Sigmoid colon (tissue), 4 donors: ENCODE measurements at regions not wholly inside any gene's neighbourhood (a gene's known extent, or its start where the extent isn't known, plus 50 kb on each side); places are given as distances from the start of the nearest gene placed in this dataset.

Source experiments
- EP300 ChIP-seq, 4 donors: sonication (generic); formaldehyde crosslinking; IDR thresholded peaks; one replicate each; pipeline ENCODE4 v1.6.1; 2017; ENCODE audit warnings: antibody characterized with exemption in 4 of 4
- POLR2A ChIP-seq, 2 donors: fragments of 450-650 bp; IDR thresholded peaks; one replicate each; pipeline ENCODE4 v1.6.1; 2016; ENCODE audit warnings: antibody characterized with exemption in 2 of 2, mild to moderate bottlenecking in 2 of 2, moderate library complexity in 2 of 2
- POLR2AphosphoS5 ChIP-seq, 4 donors: sonication (generic); formaldehyde crosslinking; IDR thresholded peaks; one replicate each; pipeline ENCODE4 v1.6.1; 2017; ENCODE audit warnings: antibody characterized with exemption in 4 of 4
- TF ChIP-seq, protein P1 (sequence below), 4 experiments: fragments of 450-650 bp in 3 of 4; fragments of 200-600 bp in 1 of 4; IDR thresholded peaks; one replicate each; pipeline ENCODE4 v1.5.1; 2016 to 2019; ENCODE audit warnings: antibody characterized with exemption in 4 of 4, mild to moderate bottlenecking in 3 of 4, moderate library complexity in 2 of 4

DNA sequence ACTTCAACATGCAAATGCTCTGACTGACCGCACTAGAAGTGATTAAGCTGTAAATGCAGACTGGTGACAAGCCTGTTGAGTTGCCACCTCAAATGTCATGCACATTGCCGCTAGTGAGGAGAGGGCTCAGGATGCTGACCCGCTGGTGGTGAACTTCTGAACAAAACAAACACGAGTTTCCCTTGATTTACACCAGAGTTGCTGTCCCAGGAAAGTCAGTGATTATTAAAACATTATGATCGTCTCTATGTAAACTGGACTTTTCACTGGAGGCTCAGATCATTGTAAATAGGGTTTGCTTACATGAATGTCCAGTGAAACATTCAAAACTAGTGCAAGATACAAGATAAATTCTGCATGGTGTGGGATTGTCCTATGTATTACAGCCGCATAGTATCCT, 420.1 kb downstream of the PREX1 start:
- TF ChIP-seq, protein P1, sequence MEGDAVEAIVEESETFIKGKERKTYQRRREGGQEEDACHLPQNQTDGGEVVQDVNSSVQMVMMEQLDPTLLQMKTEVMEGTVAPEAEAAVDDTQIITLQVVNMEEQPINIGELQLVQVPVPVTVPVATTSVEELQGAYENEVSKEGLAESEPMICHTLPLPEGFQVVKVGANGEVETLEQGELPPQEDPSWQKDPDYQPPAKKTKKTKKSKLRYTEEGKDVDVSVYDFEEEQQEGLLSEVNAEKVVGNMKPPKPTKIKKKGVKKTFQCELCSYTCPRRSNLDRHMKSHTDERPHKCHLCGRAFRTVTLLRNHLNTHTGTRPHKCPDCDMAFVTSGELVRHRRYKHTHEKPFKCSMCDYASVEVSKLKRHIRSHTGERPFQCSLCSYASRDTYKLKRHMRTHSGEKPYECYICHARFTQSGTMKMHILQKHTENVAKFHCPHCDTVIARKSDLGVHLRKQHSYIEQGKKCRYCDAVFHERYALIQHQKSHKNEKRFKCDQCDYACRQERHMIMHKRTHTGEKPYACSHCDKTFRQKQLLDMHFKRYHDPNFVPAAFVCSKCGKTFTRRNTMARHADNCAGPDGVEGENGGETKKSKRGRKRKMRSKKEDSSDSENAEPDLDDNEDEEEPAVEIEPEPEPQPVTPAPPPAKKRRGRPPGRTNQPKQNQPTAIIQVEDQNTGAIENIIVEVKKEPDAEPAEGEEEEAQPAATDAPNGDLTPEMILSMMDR (IDR thresholded peaks at IDR 0.05): no peak
- TF ChIP-seq POLR2A (IDR thresholded peaks at IDR 0.05): no peak
- TF ChIP-seq POLR2AphosphoS5 (IDR thresholded peaks at IDR 0.05): no peak
- no peak for TF ChIP-seq EP300 (IDR thresholded peaks at IDR 0.05)
